Activated naive CD4-positive, alpha-beta T cell treated with anti-CD3 and anti-CD28 coated beads for 36 hours (primary cell): ENCODE measurements at regions not wholly inside any gene's neighbourhood (a gene's known extent, or its start where the extent isn't known, plus 50 kb on each side); places are given as distances from the start of the nearest gene placed in this dataset.

ENCODE experiments used
- CTCF ChIA-PET: fragments of 350-600 bp; sonication (Branson Sonifier 250); formaldehyde crosslinking; loops from one replicate; lab custom pipeline; 2021; ENCODE audit warnings: antibody characterized with exemption; lab: Charles Lee
- DNase-seq: peaks from one replicate; pipeline ENCODE4 v3.0.0-alpha.2; 2020
- H3K27ac Mint-ChIP-seq: one replicate; pipeline ENCODE4 v1.8.0; 2021; ENCODE audit warnings: mild to moderate bottlenecking, mixed read lengths
- H3K27me3 Mint-ChIP-seq: one replicate; pipeline ENCODE4 v1.8.0; 2021; ENCODE audit warnings: low read depth, mixed read lengths
- H3K36me3 Mint-ChIP-seq: one replicate; pipeline ENCODE4 v1.8.0; 2021; ENCODE audit warnings: low read depth, mixed read lengths
- H3K4me1 Mint-ChIP-seq: one replicate; pipeline ENCODE4 v1.8.0; 2021; ENCODE audit warnings: low read depth, mixed read lengths
- H3K4me3 Mint-ChIP-seq: one replicate; pipeline ENCODE4 v1.8.0; 2021; ENCODE audit warnings: mild to moderate bottlenecking, moderate library complexity, mixed read lengths
- H3K9me3 Mint-ChIP-seq: one replicate; pipeline ENCODE4 v1.8.0; 2021; ENCODE audit warnings: mixed read lengths
- intact Hi-C: fragments of 100-400 bp; cut with micrococcal nuclease; formaldehyde crosslinking; loops from one replicate; pipeline ENCODE4 v1.15.1; 2023

- DNase-seq = no peak
- H3K9me3 Mint-ChIP-seq = no peaks in the 10 kb centered on the region
- H3K36me3 Mint-ChIP-seq = no peaks in the 10 kb centered on the region
- H3K27me3 Mint-ChIP-seq = no peaks in the 10 kb centered on the region
- CTCF ChIA-PET = no interaction called here
- H3K27ac Mint-ChIP-seq = no peak overlapping the region
- no peak overlapping the region for H3K4me3 Mint-ChIP-seq
- intact Hi-C loops = no loop called here
- H3K4me1 Mint-ChIP-seq = no peaks in the 10 kb centered on the region
Measured at GRCh38 chr3:29144807-29145206, 136.1 kb upstream of the RBMS3 start.

GRCh38 chr3:29145360-29145759 is 135.5 kb upstream of the RBMS3 start:
- CTCF ChIA-PET = no interaction called here
- Mint-ChIP-seq H3K36me3 (no peaks in the 10 kb centered on the region), H3K27ac (no peak overlapping the region), H3K9me3 (no peaks in the 10 kb centered on the region), H3K4me3 (no peak overlapping the region), H3K27me3 (no peaks in the 10 kb centered on the region), H3K4me1 (no peaks in the 10 kb centered on the region)
- intact Hi-C loops = no loop called here
- no peak for DNase-seq

GRCh38 chr3:29152379-29152778 is 128.5 kb upstream of the RBMS3 start:
- Mint-ChIP-seq H3K9me3 (no peaks in the 10 kb centered on the region), H3K27me3 (no peaks in the 10 kb centered on the region), H3K4me3 (no peak overlapping the region), H3K27ac (no peak overlapping the region), H3K36me3 (no peaks in the 10 kb centered on the region), H3K4me1 (peaks cover 9% of the 10 kb centered on the region)
- DNase-seq = no peak
- intact Hi-C loops = loop anchor here (5.0 kb wide), 1 partner anchor 130 kb away; the partner anchor contains the start of gene RBMS3
- CTCF ChIA-PET = interaction anchor here (0.6 kb wide), 1 partner anchor 156 kb away, joined by 4 read pairs; no protein-coding TSS in a partner anchor

GRCh38 chr3:29153811-29154210 is 127.1 kb upstream of the RBMS3 start:
- Mint-ChIP-seq H3K9me3 (no peaks in the 10 kb centered on the region), H3K27ac (no peak overlapping the region), H3K4me3 (no peak overlapping the region), H3K4me1 (peaks cover 9% of the 10 kb centered on the region), H3K27me3 (no peaks in the 10 kb centered on the region), H3K36me3 (no peaks in the 10 kb centered on the region)
- peak; percentile 67 for DNase-seq
- CTCF ChIA-PET = interaction anchor here (0.6 kb wide), 1 partner anchor 18 kb away, joined by 3 read pairs; no protein-coding TSS in a partner anchor
- intact Hi-C loops = loop anchor here (5.0 kb wide), 1 partner anchor 128 kb away; the partner anchor contains the start of gene RBMS3

- intact Hi-C loops = no loop called here
- no peaks in the 10 kb centered on the region for H3K9me3 Mint-ChIP-seq
- CTCF ChIA-PET = interaction anchor here (0.8 kb wide), 1 partner anchor 10 kb away, joined by 3 read pairs; no protein-coding TSS in a partner anchor
Measured at GRCh38 chr3:29156086-29156715, 124.7 kb upstream of the RBMS3 start.

GRCh38 chr3:29164825-29165224 is 116.0 kb upstream of the RBMS3 start:
- intact Hi-C loops = no loop called here
- H3K27ac Mint-ChIP-seq = no peak overlapping the region
- peaks cover 1% of the 10 kb centered on the region for H3K4me1 Mint-ChIP-seq
- H3K9me3 Mint-ChIP-seq = peaks cover 3% of the 10 kb centered on the region
- CTCF ChIA-PET = no interaction called here
- no peaks in the 10 kb centered on the region for H3K27me3 Mint-ChIP-seq
- H3K4me3 Mint-ChIP-seq = no peak overlapping the region
- no peaks in the 10 kb centered on the region for H3K36me3 Mint-ChIP-seq
- DNase-seq = no peak

More at GRCh38 chr3:29156086-29156715, 124.7 kb upstream of the RBMS3 start:
- Mint-ChIP-seq H3K36me3 (no peaks in the 10 kb centered on the region), H3K4me3 (no peak overlapping the region), H3K27me3 (peaks cover 2% of the 10 kb centered on the region), H3K4me1 (peaks cover 9% of the 10 kb centered on the region), H3K27ac (no peak overlapping the region)
- DNase-seq = no peak

GRCh38 chr3:29167180-29167579 is 113.7 kb upstream of the RBMS3 start:
- H3K9me3 Mint-ChIP-seq = no peaks in the 10 kb centered on the region
- CTCF ChIA-PET = no interaction called here

GRCh38 chr3:29168081-29168480 is 112.8 kb upstream of the RBMS3 start:
- H3K4me1 Mint-ChIP-seq = peaks cover 19% of the 10 kb centered on the region
- no peak for DNase-seq
- H3K9me3 Mint-ChIP-seq = no peaks in the 10 kb centered on the region
- intact Hi-C loops = no loop called here
- H3K36me3 Mint-ChIP-seq = no peaks in the 10 kb centered on the region
- no peak overlapping the region for H3K4me3 Mint-ChIP-seq
- H3K27me3 Mint-ChIP-seq = no peaks in the 10 kb centered on the region
- CTCF ChIA-PET = no interaction called here
- no peak overlapping the region for H3K27ac Mint-ChIP-seq

More at GRCh38 chr3:29167180-29167579, 113.7 kb upstream of the RBMS3 start:
- H3K27me3 Mint-ChIP-seq = no peaks in the 10 kb centered on the region
- intact Hi-C loops = no loop called here
- H3K4me1 Mint-ChIP-seq = peaks cover 15% of the 10 kb centered on the region
- H3K4me3 Mint-ChIP-seq = no peak overlapping the region
- no peak overlapping the region for H3K27ac Mint-ChIP-seq
- H3K36me3 Mint-ChIP-seq = no peaks in the 10 kb centered on the region
- DNase-seq = no peak

- no peaks in the 10 kb centered on the region for H3K27me3 Mint-ChIP-seq
- no peak overlapping the region for H3K4me3 Mint-ChIP-seq
- CTCF ChIA-PET = no interaction called here
- no peak overlapping the region for H3K27ac Mint-ChIP-seq
- H3K4me1 Mint-ChIP-seq = peaks cover 21% of the 10 kb centered on the region
- H3K9me3 Mint-ChIP-seq = no peaks in the 10 kb centered on the region
- no peaks in the 10 kb centered on the region for H3K36me3 Mint-ChIP-seq
- intact Hi-C loops = no loop called here
- no peak for DNase-seq
Measured at GRCh38 chr3:29168696-29169095, 112.2 kb upstream of the RBMS3 start.

- DNase-seq = no peak
- CTCF ChIA-PET = no interaction called here
- intact Hi-C loops = no loop called here
Measured at GRCh38 chr3:29169451-29169850, 111.4 kb upstream of the RBMS3 start.

GRCh38 chr3:29171043-29171990 is 109.6 kb upstream of the RBMS3 start:
- peak; percentile 11 for DNase-seq
- intact Hi-C loops = no loop called here
- H3K9me3 Mint-ChIP-seq = no peaks in the 10 kb centered on the region
- H3K36me3 Mint-ChIP-seq = no peaks in the 10 kb centered on the region
- H3K27me3 Mint-ChIP-seq = no peaks in the 10 kb centered on the region
- no peak overlapping the region for H3K4me3 Mint-ChIP-seq
- no peak overlapping the region for H3K27ac Mint-ChIP-seq
- CTCF ChIA-PET = interaction anchor here (0.5 kb wide), 1 partner anchor 113 kb away, joined by 3 read pairs; no protein-coding TSS in a partner anchor
- peaks cover 21% of the 10 kb centered on the region for H3K4me1 Mint-ChIP-seq

More at GRCh38 chr3:29169451-29169850, 111.4 kb upstream of the RBMS3 start:
- Mint-ChIP-seq H3K27ac (no peak overlapping the region), H3K9me3 (no peaks in the 10 kb centered on the region), H3K4me3 (no peak overlapping the region), H3K4me1 (peaks cover 21% of the 10 kb centered on the region), H3K27me3 (no peaks in the 10 kb centered on the region), H3K36me3 (no peaks in the 10 kb centered on the region)

- no peak overlapping the region for H3K27ac Mint-ChIP-seq
- H3K36me3 Mint-ChIP-seq = no peaks in the 10 kb centered on the region
- H3K27me3 Mint-ChIP-seq = no peaks in the 10 kb centered on the region
- intact Hi-C loops = no loop called here
- no peak for DNase-seq
- CTCF ChIA-PET = no interaction called here
- no peak overlapping the region for H3K4me3 Mint-ChIP-seq
- H3K4me1 Mint-ChIP-seq = peaks cover 11% of the 10 kb centered on the region
- H3K9me3 Mint-ChIP-seq = no peaks in the 10 kb centered on the region
Measured at GRCh38 chr3:29176501-29176900, 104.4 kb upstream of the RBMS3 start.
